OCI-LY3 (cell line): ENCODE measurements at regions not wholly inside any gene's neighbourhood (a gene's known extent, or its start where the extent isn't known, plus 50 kb on each side); places are given as distances from the start of the nearest gene placed in this dataset.

Source experiments
- EZH2phosphoT487 ChIP-seq: fragments of 200-600 bp; shearing (Covaris generic); IDR thresholded peaks from 2 replicates; pipeline ENCODE4 v1.6.1; 2018; ENCODE audit warnings: antibody characterized with exemption, mixed run types, low read depth
- TF ChIP-seq, protein P1 (sequence below): fragments of 200-600, 300-600 bp; sonication (generic); IDR thresholded peaks from 2 replicates; pipeline ENCODE4 v1.5.1; 2014; ENCODE audit warnings: antibody characterized with exemption, low read length, low read depth

- TF ChIP-seq, protein P1, sequence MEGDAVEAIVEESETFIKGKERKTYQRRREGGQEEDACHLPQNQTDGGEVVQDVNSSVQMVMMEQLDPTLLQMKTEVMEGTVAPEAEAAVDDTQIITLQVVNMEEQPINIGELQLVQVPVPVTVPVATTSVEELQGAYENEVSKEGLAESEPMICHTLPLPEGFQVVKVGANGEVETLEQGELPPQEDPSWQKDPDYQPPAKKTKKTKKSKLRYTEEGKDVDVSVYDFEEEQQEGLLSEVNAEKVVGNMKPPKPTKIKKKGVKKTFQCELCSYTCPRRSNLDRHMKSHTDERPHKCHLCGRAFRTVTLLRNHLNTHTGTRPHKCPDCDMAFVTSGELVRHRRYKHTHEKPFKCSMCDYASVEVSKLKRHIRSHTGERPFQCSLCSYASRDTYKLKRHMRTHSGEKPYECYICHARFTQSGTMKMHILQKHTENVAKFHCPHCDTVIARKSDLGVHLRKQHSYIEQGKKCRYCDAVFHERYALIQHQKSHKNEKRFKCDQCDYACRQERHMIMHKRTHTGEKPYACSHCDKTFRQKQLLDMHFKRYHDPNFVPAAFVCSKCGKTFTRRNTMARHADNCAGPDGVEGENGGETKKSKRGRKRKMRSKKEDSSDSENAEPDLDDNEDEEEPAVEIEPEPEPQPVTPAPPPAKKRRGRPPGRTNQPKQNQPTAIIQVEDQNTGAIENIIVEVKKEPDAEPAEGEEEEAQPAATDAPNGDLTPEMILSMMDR = no peak
- no peak for TF ChIP-seq EZH2phosphoT487
Observed at GRCh38 chr7:155953781-155954549, 141.7 kb upstream of the SHH start.
